Astrocyte (in vitro differentiated cells and primary cell): ENCODE measurements at regions not wholly inside any gene's neighbourhood (a gene's known extent, or its start where the extent isn't known, plus 50 kb on each side); places are given as distances from the start of the nearest gene placed in this dataset.

Experiments
- CTCF ChIP-seq: IDR thresholded peaks from 2 replicates; pipeline ENCODE4 v1.5.1; 2011; ENCODE audit warnings: low read depth, mild to moderate bottlenecking, inconsistent platforms, low read length, moderate library complexity; ENCODE audit not compliant: insufficient read depth
- EZH2 ChIP-seq: IDR thresholded peaks from 2 replicates; pipeline ENCODE4 v1.6.1; 2012; ENCODE audit warnings: mild to moderate bottlenecking, low read length, inconsistent platforms; ENCODE audit not compliant: insufficient read depth

- TF ChIP-seq CTCF (no peak), EZH2 (no peak)
These were observed 938.4 kb upstream of the SLC10A2 start for GRCh38 chr13:104004572-104004971.
